Hypothalamus (tissue), 51 donors: ENCODE measurements at regions not wholly inside any gene's neighbourhood (a gene's known extent, or its start where the extent isn't known, plus 50 kb on each side); places are given as distances from the start of the nearest gene placed in this dataset.

ENCODE experiments used
- DNase-seq, 51 donors: peaks; one replicate each; lab custom pipeline; 2025; lab: John Stamatoyannopoulos, UW

- DNase-seq: no peak
Observed at GRCh38 chrY:12552471-12553283, 148.4 kb upstream of the USP9Y start.

GRCh38 chrY:12553909-12554308 lies 147.1 kb upstream of the USP9Y start:
- no peak for DNase-seq

- DNase-seq: no peak
Observed at GRCh38 chrY:12555005-12555404, 146.0 kb upstream of the USP9Y start.

- no peak for DNase-seq
Observed at GRCh38 chrY:12559007-12559406, 142.0 kb upstream of the USP9Y start.

- DNase-seq: no peak
Observed at GRCh38 chrY:12576278-12576677, 124.8 kb upstream of the USP9Y start.

GRCh38 chrY:12593532-12594216 lies 107.4 kb upstream of the USP9Y start:
- DNase-seq: no peak

GRCh38 chrY:12598783-12599182 lies 102.2 kb upstream of the USP9Y start:
- no peak for DNase-seq

GRCh38 chrY:12605426-12605825 lies 95.6 kb upstream of the USP9Y start:
- no peak for DNase-seq

GRCh38 chrY:12610861-12611260 lies 90.2 kb upstream of the USP9Y start:
- DNase-seq: no peak

GRCh38 chrY:12615733-12616446 lies 85.1 kb upstream of the USP9Y start:
- no peak for DNase-seq

- peak in 4 of 51 donors; percentile 0 for DNase-seq
Observed at GRCh38 chrY:12621454-12622081, 79.5 kb upstream of the USP9Y start.

GRCh38 chrY:12623204-12623603 lies 77.8 kb upstream of the USP9Y start:
- no peak for DNase-seq

- DNase-seq: no peak
Observed at GRCh38 chrY:12642986-12643385, 58.0 kb upstream of the USP9Y start.

GRCh38 chrY:12643693-12644348 lies 57.2 kb upstream of the USP9Y start:
- DNase-seq: no peak

- no peak for DNase-seq
Observed at GRCh38 chrY:12651095-12651494, 49.9 kb upstream of the USP9Y start.
